Mesothelial cell of epicardium (in vitro differentiated cells): ENCODE measurements at regions not wholly inside any gene's neighbourhood (a gene's known extent, or its start where the extent isn't known, plus 50 kb on each side); places are given as distances from the start of the nearest gene placed in this dataset.
"Not testable (repeated sequence)": the region's sequence is repeated elsewhere in the genome, so short reads cannot be mapped to it uniquely, and the experiment has no call there.

Experiments used
- DNase-seq, 2 experiments: peaks; one replicate each; pipeline ENCODE4 v3.0.0; 2021; ENCODE audit warnings: low spot score in 2 of 2; ENCODE audit not compliant: unreplicated experiment in 2 of 2
- H3K27ac Mint-ChIP-seq: 2 replicates; pipeline ENCODE4 v1.8.0; 2021; ENCODE audit warnings: mixed read lengths
- H3K27me3 Mint-ChIP-seq: 2 replicates; pipeline ENCODE4 v1.8.0; 2021; ENCODE audit warnings: low read depth, mixed read lengths
- H3K36me3 Mint-ChIP-seq: 2 replicates; pipeline ENCODE4 v1.8.0; 2021; ENCODE audit warnings: mixed read lengths
- H3K4me1 Mint-ChIP-seq: 2 replicates; pipeline ENCODE4 v1.8.0; 2021; ENCODE audit warnings: mixed read lengths
- H3K4me3 Mint-ChIP-seq: 2 replicates; pipeline ENCODE4 v1.8.0; 2021; ENCODE audit warnings: mild to moderate bottlenecking, moderate library complexity, mixed read lengths
- H3K9me3 Mint-ChIP-seq: 2 replicates; pipeline ENCODE4 v1.8.0; 2021; ENCODE audit warnings: mixed read lengths
- CTCF ChIP-seq: fragments of 200-600 bp; sonication (generic); IDR thresholded peaks from one replicate; pipeline ENCODE4 v1.5.0; 2021; ENCODE audit warnings: antibody characterized with exemption; ENCODE audit not compliant: unreplicated experiment

GRCh38 chr14:106185837-106186233, 659.5 kb downstream of the TMEM121 start:
- peaks cover 84% of the 10 kb centered on the region for H3K9me3 Mint-ChIP-seq
- TF ChIP-seq CTCF = no peak
- no peaks in the 10 kb centered on the region for H3K4me1 Mint-ChIP-seq
- H3K27me3 Mint-ChIP-seq = no peaks in the 10 kb centered on the region
- no peak overlapping the region for H3K27ac Mint-ChIP-seq
- H3K36me3 Mint-ChIP-seq = peaks cover 1% of the 10 kb centered on the region
- no peak overlapping the region for H3K4me3 Mint-ChIP-seq
- no peak for DNase-seq

- no peaks in the 10 kb centered on the region for H3K27me3 Mint-ChIP-seq
- no peaks in the 10 kb centered on the region for H3K4me1 Mint-ChIP-seq
- H3K36me3 Mint-ChIP-seq = peaks cover 2% of the 10 kb centered on the region
- H3K4me3 Mint-ChIP-seq = no peak overlapping the region
- no peak for TF ChIP-seq CTCF
- H3K9me3 Mint-ChIP-seq = peaks cover 84% of the 10 kb centered on the region
- no peak for DNase-seq
- no peak overlapping the region for H3K27ac Mint-ChIP-seq
These were observed 660.8 kb downstream of the TMEM121 start for GRCh38 chr14:106187216-106187615.

GRCh38 chr14:106192701-106193100, 666.3 kb downstream of the TMEM121 start:
- DNase-seq, H3K36me3 Mint-ChIP-seq, H3K27me3 Mint-ChIP-seq, H3K4me3 Mint-ChIP-seq, H3K27ac Mint-ChIP-seq, H3K4me1 Mint-ChIP-seq: not testable (repeated sequence)
- peaks cover 81% of the 10 kb centered on the region for H3K9me3 Mint-ChIP-seq

- peaks cover 86% of the 10 kb centered on the region for H3K9me3 Mint-ChIP-seq
- not testable (repeated sequence) for H3K27ac Mint-ChIP-seq, H3K27me3 Mint-ChIP-seq, H3K36me3 Mint-ChIP-seq, H3K4me3 Mint-ChIP-seq, DNase-seq, H3K4me1 Mint-ChIP-seq
These were observed 670.1 kb downstream of the TMEM121 start for GRCh38 chr14:106196459-106196858.

GRCh38 chr14:106197264-106197663, 670.9 kb downstream of the TMEM121 start:
- not testable (repeated sequence) for DNase-seq, H3K27ac Mint-ChIP-seq, H3K4me3 Mint-ChIP-seq, H3K36me3 Mint-ChIP-seq, H3K4me1 Mint-ChIP-seq, H3K27me3 Mint-ChIP-seq
- peaks cover 84% of the 10 kb centered on the region for H3K9me3 Mint-ChIP-seq

- no peaks in the 10 kb centered on the region for H3K4me1 Mint-ChIP-seq
- no peak overlapping the region for H3K4me3 Mint-ChIP-seq
- no peak for TF ChIP-seq CTCF
- H3K36me3 Mint-ChIP-seq = peaks cover under 1% of the 10 kb centered on the region
- peaks cover 78% of the 10 kb centered on the region for H3K9me3 Mint-ChIP-seq
- no peaks in the 10 kb centered on the region for H3K27me3 Mint-ChIP-seq
- no peak overlapping the region for H3K27ac Mint-ChIP-seq
- DNase-seq = no peak
These were observed 672.7 kb downstream of the TMEM121 start for GRCh38 chr14:106199097-106199496.

- H3K36me3 Mint-ChIP-seq = peaks cover under 1% of the 10 kb centered on the region
- H3K27me3 Mint-ChIP-seq = no peaks in the 10 kb centered on the region
- TF ChIP-seq CTCF = no peak
- H3K4me3 Mint-ChIP-seq = no peak overlapping the region
- no peak for DNase-seq
- H3K9me3 Mint-ChIP-seq = peaks cover 76% of the 10 kb centered on the region
- no peaks in the 10 kb centered on the region for H3K4me1 Mint-ChIP-seq
- no peak overlapping the region for H3K27ac Mint-ChIP-seq
These were observed 674.3 kb downstream of the TMEM121 start for GRCh38 chr14:106200541-106201315.
